PC-3 (cell line): ENCODE measurements at regions not wholly inside any gene's neighbourhood (a gene's known extent, or its start where the extent isn't known, plus 50 kb on each side); places are given as distances from the start of the nearest gene placed in this dataset.

Source experiments
- CTCF ChIP-seq: fragments of 300-600 bp; sonication (generic); conservative IDR thresholded peaks from 2 replicates; pipeline ENCODE4 v1.5.1; 2017; ENCODE audit warnings: antibody characterized with exemption, low read depth, mild to moderate bottlenecking, low read length
- EZH2 ChIP-seq: fragments of 300-600 bp; sonication (generic); IDR thresholded peaks from one replicate; pipeline ENCODE4 v1.6.1; 2017; ENCODE audit warnings: antibody characterized with exemption, mild to moderate bottlenecking, low read length; ENCODE audit not compliant: unreplicated experiment

DNA sequence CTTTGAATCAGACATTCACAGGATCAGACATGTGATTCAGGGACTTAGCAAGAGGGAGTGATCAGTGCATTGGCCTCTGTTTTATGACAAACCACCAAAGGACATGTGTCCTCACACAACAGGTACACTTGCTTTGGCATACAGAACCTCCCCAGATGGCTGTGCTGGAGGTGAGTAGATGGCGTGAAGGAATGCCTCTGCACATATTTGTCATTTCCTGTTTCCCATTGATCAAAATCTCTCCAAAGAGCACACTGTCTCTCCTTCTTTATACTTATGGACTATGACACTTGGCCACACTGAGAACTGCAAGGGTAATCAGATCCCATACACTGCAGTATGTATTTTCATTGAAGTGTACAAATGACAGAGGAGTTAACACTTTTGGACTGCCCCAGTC, 927.6 kb downstream of the TSN start:
- TF ChIP-seq CTCF (no peak), EZH2 (no peak)
